ENCODE measurements at regions not wholly inside any gene's neighbourhood (a gene's known extent, or its start where the extent isn't known, plus 50 kb on each side); places are given as distances from the start of the nearest gene placed in this dataset.

- intact Hi-C loops (cut with DNase I), result no loop called here
- 66 to 73% methylated on average over 2 to 3 of the region's 3 CpGs for WGBS, 2 donors
Measured at GRCh38 chr5:144566747-144567420, 396.2 kb downstream of the KCTD16 start.

DNA sequence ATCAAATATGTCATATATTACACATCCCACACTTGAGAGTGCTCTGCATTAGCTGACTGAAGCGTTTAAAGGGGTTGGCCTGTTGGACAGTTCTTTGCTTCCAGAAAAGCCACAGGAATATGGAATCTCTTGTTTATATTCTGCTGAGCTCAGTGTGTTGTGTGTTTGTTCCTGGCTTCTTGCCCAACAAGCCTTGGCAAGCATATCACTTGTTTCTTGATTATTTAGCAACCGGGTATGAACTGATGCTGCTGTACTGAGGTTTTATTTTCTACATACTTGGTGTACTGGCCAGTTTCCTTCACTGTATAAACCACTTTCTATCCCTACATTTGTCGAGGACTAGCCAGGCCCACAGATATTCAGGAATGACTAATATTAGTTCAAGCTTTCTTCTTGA, 378.9 kb downstream of the KCTD16 start:
- Histone ChIP-seq H3K27ac (no peak overlapping the region), H3K4me1 (no peaks in the 10 kb centered on the region), H3K9me3 (no peaks in the 10 kb centered on the region), H3K36me3 (no peaks in the 10 kb centered on the region), H3K4me3 (no peak overlapping the region), H3K27me3 (no peaks in the 10 kb centered on the region)
- 16 to 24% methylated on average over 3 of the region's 3 CpGs for WGBS, 2 donors
- no peak for TF ChIP-seq POLR2A (IDR thresholded peaks at IDR 0.05)
- TF ChIP-seq CTCF (IDR thresholded peaks at IDR 0.05), result no peak
- intact Hi-C loops (cut with DNase I), result no loop called here
- no peak for DNase-seq

More at GRCh38 chr5:144566747-144567420, 396.2 kb downstream of the KCTD16 start:
- DNase-seq, result no peak
- Histone ChIP-seq H3K4me3 (no peak overlapping the region), H3K27ac (no peak overlapping the region), H3K36me3 (no peaks in the 10 kb centered on the region), H3K9me3 (peaks cover 0 to 23% (median 0%) of the 10 kb centered on the region in 3 donors), H3K27me3 (no peaks in the 10 kb centered on the region), H3K4me1 (no peaks in the 10 kb centered on the region)
- TF ChIP-seq CTCF (IDR thresholded peaks at IDR 0.05) (no peak), POLR2A (IDR thresholded peaks at IDR 0.05) (no peak)

DNA sequence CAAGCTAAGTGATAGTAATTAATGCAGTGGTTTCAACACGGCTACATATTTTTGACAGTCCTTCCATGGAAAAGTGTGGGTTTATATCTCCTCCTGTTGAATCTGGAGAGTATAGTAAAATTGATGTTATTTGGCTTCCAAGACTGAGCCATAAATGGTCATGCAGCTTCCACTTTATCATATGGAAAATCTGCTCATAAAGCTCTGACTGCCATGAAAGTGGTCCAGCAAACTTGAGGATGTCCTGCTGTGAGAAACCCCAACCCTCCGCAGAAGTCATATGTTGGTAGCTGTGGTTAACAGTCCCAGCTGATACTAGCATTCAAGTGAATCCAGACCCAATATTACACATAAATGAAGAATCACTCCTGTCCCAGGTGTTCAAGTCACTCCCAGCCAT, 378.3 kb downstream of the KCTD16 start:
- H3K36me3 ChIP-seq, result no peaks in the 10 kb centered on the region
- no peak overlapping the region for H3K27ac ChIP-seq
- TF ChIP-seq CTCF (IDR thresholded peaks at IDR 0.05) (no peak), POLR2A (IDR thresholded peaks at IDR 0.05) (no peak)
- 50 to 68% methylated on average over 2 of the region's 2 CpGs for WGBS, 2 donors
- H3K27me3 ChIP-seq, result no peaks in the 10 kb centered on the region
- no peaks in the 10 kb centered on the region for H3K4me1 ChIP-seq
- intact Hi-C loops (cut with DNase I), result no loop called here
- DNase-seq, result no peak
- H3K4me3 ChIP-seq, result no peak overlapping the region
- H3K9me3 ChIP-seq, result no peaks in the 10 kb centered on the region

- no peak for DNase-seq
- TF ChIP-seq POLR2A (IDR thresholded peaks at IDR 0.05) (no peak), CTCF (IDR thresholded peaks at IDR 0.05) (no peak)
- Histone ChIP-seq H3K27ac (no peak overlapping the region), H3K36me3 (no peaks in the 10 kb centered on the region), H3K4me1 (no peaks in the 10 kb centered on the region), H3K27me3 (no peaks in the 10 kb centered on the region), H3K9me3 (no peaks in the 10 kb centered on the region), H3K4me3 (no peak overlapping the region)
- WGBS, 2 donors, result 79 to 87% methylated on average over 1 of the region's 1 CpG
- intact Hi-C loops (cut with DNase I), result no loop called here
Measured at GRCh38 chr5:144547098-144547499, 376.4 kb downstream of the KCTD16 start.

DNA sequence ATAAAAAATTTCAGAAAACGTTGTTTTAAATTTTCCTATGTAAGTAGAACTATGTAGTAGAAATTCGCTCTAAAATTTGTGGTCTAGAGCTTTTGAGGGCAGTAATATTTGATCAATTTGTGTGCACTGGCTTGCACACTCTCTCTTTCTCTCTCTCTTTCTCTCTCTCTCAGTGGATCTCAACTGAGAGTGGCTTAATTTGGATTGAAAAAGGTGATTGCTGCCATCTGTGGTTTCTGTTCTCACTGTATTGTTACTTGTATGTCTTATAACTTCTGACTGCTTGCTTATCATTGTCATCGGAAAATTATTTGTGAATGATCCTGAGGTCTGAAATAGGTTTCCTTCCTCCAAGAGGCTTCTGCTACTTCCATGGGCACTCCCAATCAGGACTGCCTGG, 368.2 kb downstream of the KCTD16 start:
- Histone ChIP-seq H3K27ac (no peak overlapping the region), H3K9me3 (no peaks in the 10 kb centered on the region), H3K4me3 (no peak overlapping the region), H3K36me3 (no peaks in the 10 kb centered on the region), H3K4me1 (no peaks in the 10 kb centered on the region), H3K27me3 (no peaks in the 10 kb centered on the region)
- TF ChIP-seq CTCF (IDR thresholded peaks at IDR 0.05) (no peak), POLR2A (IDR thresholded peaks at IDR 0.05) (no peak)
- no peak for DNase-seq
- WGBS, 2 donors, result 59 to 71% methylated on average over 3 of the region's 3 CpGs
- intact Hi-C loops (cut with DNase I), result no loop called here

All from esophagus squamous epithelium (tissue), 5 donors.